OCI-LY7 (cell line): ENCODE measurements at regions not wholly inside any gene's neighbourhood (a gene's known extent, or its start where the extent isn't known, plus 50 kb on each side); places are given as distances from the start of the nearest gene placed in this dataset.

Source experiments
- CTCF ChIP-seq: fragments of 200-600 bp; sonication (generic); conservative IDR thresholded peaks from 2 replicates; pipeline ENCODE4 v1.5.1; 2014; ENCODE audit warnings: mild to moderate bottlenecking, antibody characterized with exemption, low read length, moderate library complexity, mixed read lengths
- EZH2phosphoT487 ChIP-seq: fragments of 200-600 bp; sonication (generic); IDR thresholded peaks from 2 replicates; pipeline ENCODE4 v1.6.1; 2018; ENCODE audit warnings: low read depth, borderline replicate concordance, mild to moderate bottlenecking, mixed run types, antibody characterized with exemption, low read length, moderate library complexity, mixed read lengths

- no peak for TF ChIP-seq CTCF
- TF ChIP-seq EZH2phosphoT487 = no peak
Observed at GRCh38 chr4:178174756-178175155, 732.5 kb upstream of the AGA start.
